ENCODE measurements at regions not wholly inside any gene's neighbourhood (a gene's known extent, or its start where the extent isn't known, plus 50 kb on each side); places are given as distances from the start of the nearest gene placed in this dataset.
A peak's percentile ranks its signal among the peaks of the same experiment; 100 is the strongest.

DNA sequence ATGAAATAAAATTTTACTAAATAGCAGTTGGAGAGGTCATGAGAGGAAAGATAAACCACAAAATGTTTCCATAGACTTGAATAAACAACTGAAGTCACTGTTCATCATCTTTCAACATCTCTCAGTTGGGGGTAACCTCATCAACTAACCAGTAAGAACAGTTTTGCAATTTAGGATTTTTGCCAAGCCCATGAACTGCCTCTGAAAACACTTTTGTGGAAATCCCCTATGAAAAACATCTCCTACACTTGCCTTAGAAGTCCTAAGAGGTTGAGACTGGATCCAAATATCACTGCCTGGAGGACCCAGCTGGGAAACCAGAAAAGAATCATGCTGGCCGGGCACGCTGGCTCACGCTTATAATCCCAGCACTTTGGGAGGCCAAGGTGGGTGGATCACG is 273.1 kb downstream of the C12orf50 start:
- ATAC-seq (peak in 1 of 2 donors; percentile 25), DNase-seq (no peak)
- intact Hi-C loops (cut with DNase I) = no loop called here
- no peaks in the 10 kb centered on the region for H3K36me3 ChIP-seq
- no peak overlapping the region for H3K4me3 ChIP-seq
- no peaks in the 10 kb centered on the region for H3K27me3 ChIP-seq (ENCODE audit: low read depth)
- H3K27ac ChIP-seq = no peak overlapping the region
- TF ChIP-seq, protein P1, sequence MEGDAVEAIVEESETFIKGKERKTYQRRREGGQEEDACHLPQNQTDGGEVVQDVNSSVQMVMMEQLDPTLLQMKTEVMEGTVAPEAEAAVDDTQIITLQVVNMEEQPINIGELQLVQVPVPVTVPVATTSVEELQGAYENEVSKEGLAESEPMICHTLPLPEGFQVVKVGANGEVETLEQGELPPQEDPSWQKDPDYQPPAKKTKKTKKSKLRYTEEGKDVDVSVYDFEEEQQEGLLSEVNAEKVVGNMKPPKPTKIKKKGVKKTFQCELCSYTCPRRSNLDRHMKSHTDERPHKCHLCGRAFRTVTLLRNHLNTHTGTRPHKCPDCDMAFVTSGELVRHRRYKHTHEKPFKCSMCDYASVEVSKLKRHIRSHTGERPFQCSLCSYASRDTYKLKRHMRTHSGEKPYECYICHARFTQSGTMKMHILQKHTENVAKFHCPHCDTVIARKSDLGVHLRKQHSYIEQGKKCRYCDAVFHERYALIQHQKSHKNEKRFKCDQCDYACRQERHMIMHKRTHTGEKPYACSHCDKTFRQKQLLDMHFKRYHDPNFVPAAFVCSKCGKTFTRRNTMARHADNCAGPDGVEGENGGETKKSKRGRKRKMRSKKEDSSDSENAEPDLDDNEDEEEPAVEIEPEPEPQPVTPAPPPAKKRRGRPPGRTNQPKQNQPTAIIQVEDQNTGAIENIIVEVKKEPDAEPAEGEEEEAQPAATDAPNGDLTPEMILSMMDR (IDR thresholded peaks at IDR 0.05) = no peak
- H3K4me1 ChIP-seq = no peaks in the 10 kb centered on the region
- no peaks in the 10 kb centered on the region for H3K9me3 ChIP-seq

DNA sequence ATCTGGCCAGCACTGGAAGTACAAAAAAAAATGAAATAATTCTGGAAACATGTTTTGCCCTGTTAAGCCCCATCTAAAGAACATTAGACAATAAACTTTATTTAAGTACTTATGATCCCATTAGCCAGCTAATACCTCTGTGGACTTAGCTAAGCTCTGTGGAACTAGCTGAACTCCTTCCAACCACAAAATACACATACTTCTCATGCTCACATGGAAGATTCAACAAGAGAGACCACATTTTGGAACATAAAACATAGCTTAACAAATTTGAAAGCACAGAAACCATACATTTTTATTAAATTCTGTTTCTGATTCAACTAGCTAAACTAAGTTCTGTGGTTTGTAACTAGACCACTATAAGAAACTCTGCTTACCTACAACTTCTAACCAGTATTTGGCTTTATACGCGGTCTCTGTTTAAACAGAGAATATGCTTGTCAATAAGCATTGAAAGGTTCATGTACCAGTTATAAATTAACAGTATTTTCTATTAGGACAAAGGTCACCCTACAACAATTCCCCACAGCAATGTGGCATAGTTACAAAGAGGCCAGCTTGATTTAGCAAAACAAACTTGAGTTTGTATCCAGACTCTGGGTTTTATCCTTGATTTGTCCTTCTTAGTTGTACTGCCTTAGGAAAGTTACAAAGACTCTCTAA is 300.1 kb downstream of the C12orf50 start:
- intact Hi-C loops (cut with DNase I) = no loop called here
- Histone ChIP-seq H3K4me3 (no peak overlapping the region), H3K36me3 (no peaks in the 10 kb centered on the region), H3K4me1 (no peaks in the 10 kb centered on the region), H3K27ac (no peak overlapping the region), H3K27me3 (ENCODE audit: low read depth) (no peaks in the 10 kb centered on the region), H3K9me3 (no peaks in the 10 kb centered on the region)
- DNase-seq (no peak), ATAC-seq (no peak)
- TF ChIP-seq, protein P1 (IDR thresholded peaks at IDR 0.05) = no peak

DNA sequence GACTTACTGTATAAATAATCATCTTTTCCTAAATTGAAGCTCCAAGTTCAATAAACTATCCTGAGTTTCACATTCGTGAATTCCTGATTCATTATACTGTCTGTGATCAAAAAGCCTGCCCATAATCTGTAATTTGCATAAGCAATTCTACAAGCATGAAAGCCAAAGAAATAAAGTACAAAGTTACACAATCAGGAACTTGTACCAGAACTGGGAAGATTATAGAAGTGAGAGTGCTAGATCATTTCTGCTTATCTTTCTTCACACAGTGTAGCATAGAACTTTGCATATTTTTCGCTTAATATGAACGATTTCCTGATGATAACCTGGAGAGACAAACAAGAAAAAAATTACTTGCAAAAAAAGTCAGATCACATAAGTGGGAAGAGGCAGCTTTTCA is 308.2 kb downstream of the C12orf50 start:
- ATAC-seq = no peak
- intact Hi-C loops (cut with DNase I) = no loop called here
- Histone ChIP-seq H3K4me3 (no peak overlapping the region), H3K9me3 (no peaks in the 10 kb centered on the region), H3K4me1 (no peaks in the 10 kb centered on the region), H3K36me3 (no peaks in the 10 kb centered on the region), H3K27me3 (ENCODE audit: low read depth) (no peaks in the 10 kb centered on the region), H3K27ac (no peak overlapping the region)
- no peak for DNase-seq
- TF ChIP-seq, protein P1 (IDR thresholded peaks at IDR 0.05) = no peak

DNA sequence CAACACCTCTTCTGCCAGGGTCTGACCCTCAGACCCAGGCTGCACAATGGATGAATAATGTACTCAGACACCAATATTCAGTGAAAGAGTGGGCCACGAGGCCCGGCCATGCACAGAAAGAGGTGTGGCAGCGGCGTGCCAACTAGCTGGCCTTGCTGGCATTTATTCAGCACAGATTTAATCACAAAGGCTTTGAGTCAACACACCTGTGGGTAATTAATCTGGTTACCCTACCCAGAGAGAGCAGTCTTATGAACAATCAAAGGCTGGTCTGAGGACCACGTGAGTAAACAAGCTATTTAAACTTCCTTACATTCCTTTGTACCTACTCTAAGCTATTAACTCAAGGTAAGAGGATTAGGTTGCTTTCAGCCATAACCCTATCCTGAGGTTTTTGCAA is 324.8 kb downstream of the C12orf50 start:
- Histone ChIP-seq H3K27me3 (ENCODE audit: low read depth) (no peaks in the 10 kb centered on the region), H3K4me1 (no peaks in the 10 kb centered on the region), H3K27ac (no peak overlapping the region), H3K9me3 (peaks cover 7% of the 10 kb centered on the region), H3K36me3 (no peaks in the 10 kb centered on the region), H3K4me3 (no peak overlapping the region)
- intact Hi-C loops (cut with DNase I) = no loop called here
- DNase-seq = no peak
- TF ChIP-seq, protein P1 (IDR thresholded peaks at IDR 0.05) = no peak
- no peak for ATAC-seq

DNA sequence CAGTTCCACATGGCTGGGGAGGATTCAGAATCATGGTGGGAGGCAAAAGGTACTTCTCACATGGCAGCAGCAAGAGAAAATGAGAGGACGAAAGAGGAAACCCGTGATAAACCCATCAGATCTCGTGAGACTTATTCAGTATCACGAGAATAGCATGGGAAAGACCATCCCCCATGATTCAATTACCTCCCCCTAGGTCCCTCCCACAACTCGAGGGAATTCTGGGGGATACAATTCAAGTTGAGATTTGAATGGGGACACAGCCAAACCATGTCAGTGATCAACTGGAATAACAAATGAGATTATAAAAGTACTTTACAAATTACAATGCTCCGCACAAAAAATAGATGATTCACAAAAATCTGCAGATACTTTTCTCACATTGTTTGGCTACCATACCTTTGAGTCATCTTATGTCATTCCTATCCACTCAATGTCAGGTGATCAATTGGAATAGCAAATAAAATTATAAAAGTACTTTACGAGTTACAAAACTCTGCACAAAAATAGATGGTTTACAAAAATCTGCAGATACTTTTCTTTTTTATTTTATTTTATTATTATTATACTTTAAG is 338.9 kb downstream of the C12orf50 start:
- no peaks in the 10 kb centered on the region for H3K27me3 ChIP-seq (ENCODE audit: low read depth)
- no peak overlapping the region for H3K27ac ChIP-seq
- H3K36me3 ChIP-seq = no peaks in the 10 kb centered on the region
- DNase-seq = no peak
- H3K4me3 ChIP-seq = no peak overlapping the region
- no peaks in the 10 kb centered on the region for H3K4me1 ChIP-seq
- intact Hi-C loops (cut with DNase I) = no loop called here
- TF ChIP-seq, protein P1 (IDR thresholded peaks at IDR 0.05) = no peak
- no peak for ATAC-seq
- no peaks in the 10 kb centered on the region for H3K9me3 ChIP-seq
